GM23248 (cell line): ENCODE measurements at regions not wholly inside any gene's neighbourhood (a gene's known extent, or its start where the extent isn't known, plus 50 kb on each side); places are given as distances from the start of the nearest gene placed in this dataset.

Source experiments
- DNase-seq: peaks from one replicate; pipeline ENCODE4 v3.0.0-alpha.2; 2015
- H2AFZ ChIP-seq: fragments of 200-600 bp; sonication (generic); 2 replicates; pipeline ENCODE4 v1.6.1; 2016; ENCODE audit warnings: antibody characterized with exemption
- H3F3A ChIP-seq: fragments of 200-600 bp; sonication (generic); 2 replicates; pipeline ENCODE4 v1.6.1; 2016; ENCODE audit warnings: mild to moderate bottlenecking, antibody characterized with exemption, mixed run types; ENCODE audit not compliant: insufficient read depth
- H3K27ac ChIP-seq: fragments of 200-600 bp; sonication (generic); 2 replicates; pipeline ENCODE4 v1.5.1; 2016; ENCODE audit warnings: mild to moderate bottlenecking
- H3K27me3 ChIP-seq: fragments of 200-600 bp; sonication (generic); replicated peaks from 2 replicates; pipeline ENCODE4 v1.6.1; 2016; ENCODE audit warnings: mild to moderate bottlenecking; ENCODE audit not compliant: insufficient read depth
- H3K36me3 ChIP-seq: fragments of 200-600 bp; sonication (generic); 2 replicates; pipeline ENCODE4 v1.6.1; 2016; ENCODE audit warnings: low read depth, mild to moderate bottlenecking
- H3K4me1 ChIP-seq: fragments of 200-600 bp; sonication (generic); 2 replicates; pipeline ENCODE4 v1.6.1; 2016; ENCODE audit warnings: mild to moderate bottlenecking; ENCODE audit not compliant: insufficient read depth
- H3K4me2 ChIP-seq: fragments of 200-600 bp; sonication (generic); one replicate; pipeline ENCODE4 v1.6.1; 2016; ENCODE audit warnings: mild to moderate bottlenecking; ENCODE audit not compliant: unreplicated experiment
- H3K4me3 ChIP-seq: fragments of 200-600 bp; sonication (generic); 2 replicates; pipeline ENCODE4 v1.5.1; 2016; ENCODE audit warnings: mild to moderate bottlenecking
- H3K79me2 ChIP-seq: fragments of 200-600 bp; sonication (generic); 2 replicates; pipeline ENCODE4 v1.6.1; 2016; ENCODE audit warnings: mild to moderate bottlenecking; ENCODE audit not compliant: insufficient read depth
- H3K9ac ChIP-seq: fragments of 200-600 bp; sonication (generic); 2 replicates; pipeline ENCODE4 v1.6.1; 2016; ENCODE audit warnings: mild to moderate bottlenecking
- H3K9me2 ChIP-seq: fragments of 200-600 bp; sonication (generic); 2 replicates; pipeline ENCODE4 v1.6.1; 2016; ENCODE audit warnings: mixed run types, mild to moderate bottlenecking, moderate library complexity; ENCODE audit not compliant: insufficient read depth
- H3K9me3 ChIP-seq: fragments of 200-600 bp; sonication (generic); one replicate; pipeline ENCODE4 v1.6.1; 2017; ENCODE audit warnings: low read depth
- H4K20me1 ChIP-seq: fragments of 200-600 bp; sonication (generic); 2 replicates; pipeline ENCODE4 v1.6.0; 2016; ENCODE audit not compliant: insufficient read depth
- EZH2 ChIP-seq: fragments of 200-600 bp; sonication (generic); IDR thresholded peaks from 2 replicates; pipeline ENCODE4 v1.6.1; 2018; ENCODE audit warnings: antibody characterized with exemption, mild to moderate bottlenecking; ENCODE audit not compliant: insufficient read depth, poor library complexity, severe bottlenecking
- EZH2phosphoT487 ChIP-seq: fragments of 200-600 bp; sonication (generic); IDR thresholded peaks from 2 replicates; pipeline ENCODE4 v1.6.1; 2018; ENCODE audit warnings: antibody characterized with exemption, moderate library complexity, mild to moderate bottlenecking, low read depth; ENCODE audit not compliant: insufficient read depth
- WGBS, 2 experiments: methylation state at CpG; one replicate each; pipeline ENCODE4 v1.1.6; 2015 to 2017; ENCODE audit warnings: low lambda C conversion rate in 2 of 2, low coverage in 1 of 2; ENCODE audit errors: missing lambda C conversion rate in 2 of 2; 5-methylcytosine and 5-hydroxymethylcytosine counted together
- in situ Hi-C: fragments of 300-500 bp; cut with MboI; formaldehyde crosslinking; loops from 2 replicates; pipeline ENCODE4 v1.15.0; 2020

DNA sequence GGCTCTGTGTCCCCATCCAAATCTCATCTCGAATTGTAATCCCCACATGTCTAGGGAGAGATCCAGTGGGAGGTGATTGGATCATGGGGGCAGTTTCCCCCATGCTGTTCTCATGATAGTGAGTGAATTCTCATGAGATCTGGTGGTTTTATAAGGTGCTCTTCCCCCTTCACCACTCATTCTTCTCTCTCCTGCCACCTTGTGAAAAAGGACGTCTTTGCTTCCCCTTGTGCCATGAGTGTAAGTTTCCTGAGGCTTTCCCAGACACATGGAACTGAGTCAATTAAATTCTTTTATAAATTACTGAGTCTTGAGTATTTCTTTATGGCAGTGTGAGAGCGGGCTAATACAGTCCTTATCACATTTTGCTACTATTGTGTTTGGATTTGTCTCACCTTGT is 177.6 kb upstream of the SLC39A10 start:
- Histone ChIP-seq H2AFZ (no peak overlapping the region), H3K4me3 (no peak overlapping the region), H3K9me2 (no peaks in the 10 kb centered on the region), H4K20me1 (no peaks in the 10 kb centered on the region), H3K36me3 (no peaks in the 10 kb centered on the region), H3K4me1 (0 out of 2 replicates have a peak, but pooled peaks cover 8% of the 10 kb centered on the region), H3F3A (peaks cover 14% of the 10 kb centered on the region), H3K27ac (no peak overlapping the region), H3K9ac (no peak overlapping the region), H3K9me3 (no peaks in the 10 kb centered on the region), H3K4me2 (no peak overlapping the region), H3K79me2 (no peaks in the 10 kb centered on the region), H3K27me3 (no peaks in the 10 kb centered on the region)
- no peak for DNase-seq
- no peak for TF ChIP-seq EZH2
- TF ChIP-seq EZH2phosphoT487, result no peak
- in situ Hi-C loops, result no loop called here
- 66 to 72% methylated on average over 3 of the region's 3 CpGs for WGBS, 2 experiments

DNA sequence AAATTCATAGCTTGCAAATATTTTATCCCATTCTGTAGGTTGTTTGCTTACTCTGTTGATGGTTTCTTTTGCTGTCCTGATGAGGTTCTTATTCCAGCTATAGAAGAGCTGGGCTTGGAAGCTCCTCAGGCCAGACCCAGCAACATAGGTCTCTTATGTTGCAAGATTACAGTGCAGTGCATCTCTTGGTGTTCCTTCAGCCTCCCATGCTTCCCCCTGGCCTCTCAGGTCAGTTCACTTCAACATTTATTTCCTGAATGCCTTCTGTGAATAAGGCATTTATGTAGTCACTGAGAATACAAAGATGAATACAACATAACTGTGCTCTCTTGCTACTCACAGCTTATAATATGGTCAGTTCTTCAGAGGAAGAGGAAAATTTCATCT is 179.0 kb upstream of the SLC39A10 start:
- DNase-seq, result peak; percentile 9
- H3K9me3 ChIP-seq, result no peaks in the 10 kb centered on the region
- no peaks in the 10 kb centered on the region for H4K20me1 ChIP-seq
- H3K4me1 ChIP-seq, result 0 out of 2 replicates have a peak, but pooled peaks cover 8% of the 10 kb centered on the region
- H3K27ac ChIP-seq, result no peak overlapping the region
- no peak overlapping the region for H2AFZ ChIP-seq
- H3K4me2 ChIP-seq, result no peak overlapping the region
- TF ChIP-seq EZH2phosphoT487 (no peak), EZH2 (no peak)
- H3K4me3 ChIP-seq, result no peak overlapping the region
- no peaks in the 10 kb centered on the region for H3K79me2 ChIP-seq
- H3K9me2 ChIP-seq, result no peaks in the 10 kb centered on the region
- peaks cover 14% of the 10 kb centered on the region for H3F3A ChIP-seq
- no peaks in the 10 kb centered on the region for H3K27me3 ChIP-seq
- no peaks in the 10 kb centered on the region for H3K36me3 ChIP-seq
- in situ Hi-C loops, result no loop called here
- H3K9ac ChIP-seq, result no peak overlapping the region

DNA sequence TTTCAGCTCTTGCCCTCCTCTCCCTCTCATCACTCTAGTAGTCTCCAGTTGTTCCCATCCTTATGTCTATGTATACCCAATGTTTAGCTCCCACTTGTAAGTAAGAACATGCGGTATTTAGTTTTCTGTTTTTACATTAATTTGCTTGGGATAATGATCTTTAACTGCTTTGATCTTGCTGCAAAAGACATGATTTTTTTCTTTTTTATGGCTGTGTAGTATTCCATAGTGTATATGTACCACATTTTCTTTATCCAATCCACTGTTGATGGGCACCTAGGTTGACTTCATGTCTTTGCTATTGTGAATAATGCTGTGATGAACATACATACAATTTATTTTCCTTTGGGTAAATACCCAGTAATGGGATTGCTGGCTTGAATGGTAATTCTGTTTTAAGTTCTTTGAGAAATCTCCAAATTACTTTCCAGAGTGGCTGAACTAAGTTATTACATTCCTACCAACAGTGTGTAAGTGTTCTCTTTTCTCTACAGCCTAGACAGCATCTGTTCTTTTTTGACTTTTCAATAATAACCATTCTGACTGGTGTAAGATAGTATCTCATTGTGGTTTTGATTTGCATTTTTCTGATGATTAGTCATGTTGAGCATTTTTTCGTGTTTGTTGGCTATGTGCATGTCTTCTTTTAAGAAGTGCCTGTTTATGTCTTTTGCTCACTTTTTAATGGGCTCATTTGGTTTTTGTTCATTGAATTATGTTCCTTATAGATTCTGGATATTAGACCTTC is 179.6 kb upstream of the SLC39A10 start:
- Histone ChIP-seq H3K9ac (no peak overlapping the region), H3F3A (peaks cover 14% of the 10 kb centered on the region), H2AFZ (no peak overlapping the region), H3K36me3 (no peaks in the 10 kb centered on the region), H3K4me2 (no peak overlapping the region), H3K9me3 (no peaks in the 10 kb centered on the region), H4K20me1 (no peaks in the 10 kb centered on the region), H3K27ac (no peak overlapping the region), H3K27me3 (no peaks in the 10 kb centered on the region), H3K9me2 (no peaks in the 10 kb centered on the region), H3K4me3 (no peak overlapping the region), H3K4me1 (0 out of 2 replicates have a peak, but pooled peaks cover 8% of the 10 kb centered on the region), H3K79me2 (no peaks in the 10 kb centered on the region)
- WGBS, 2 experiments, result 45 to 50% methylated on average over 2 of the region's 2 CpGs
- TF ChIP-seq EZH2phosphoT487, result no peak
- TF ChIP-seq EZH2, result no peak
- DNase-seq, result peak; percentile 63
- in situ Hi-C loops, result no loop called here

DNA sequence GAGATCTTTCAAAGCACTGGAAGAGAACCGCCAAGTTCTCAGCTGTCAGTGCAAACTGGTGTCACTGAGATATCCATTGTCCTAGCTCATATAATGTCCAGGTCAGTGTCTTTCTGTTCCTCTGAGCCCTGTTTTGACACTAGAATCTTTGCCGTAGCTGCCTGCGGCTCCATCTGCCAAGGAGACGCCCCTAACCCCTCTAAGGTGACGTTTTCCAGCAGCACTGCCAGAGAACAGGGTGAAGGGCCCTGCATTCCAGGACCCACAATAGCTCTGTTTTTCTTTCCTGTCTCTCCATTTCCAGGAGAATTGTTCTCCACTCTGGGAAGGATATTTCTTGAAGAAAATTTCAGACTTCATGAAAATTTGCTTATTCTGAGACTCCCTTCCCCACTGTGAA is 181.7 kb upstream of the SLC39A10 start:
- peaks cover 14% of the 10 kb centered on the region for H3F3A ChIP-seq
- no peak overlapping the region for H2AFZ ChIP-seq
- TF ChIP-seq EZH2phosphoT487, result no peak
- no peak for TF ChIP-seq EZH2
- H3K4me3 ChIP-seq, result no peak overlapping the region
- no peak overlapping the region for H3K27ac ChIP-seq
- H3K79me2 ChIP-seq, result no peaks in the 10 kb centered on the region
- no peak for DNase-seq
- H3K9me3 ChIP-seq, result no peaks in the 10 kb centered on the region
- H4K20me1 ChIP-seq, result no peaks in the 10 kb centered on the region
- H3K9ac ChIP-seq, result no peak overlapping the region
- no peaks in the 10 kb centered on the region for H3K4me1 ChIP-seq
- no peaks in the 10 kb centered on the region for H3K27me3 ChIP-seq
- H3K4me2 ChIP-seq, result no peak overlapping the region
- H3K9me2 ChIP-seq, result no peaks in the 10 kb centered on the region; the same call in 1 of the 2 replicates
- WGBS, 2 experiments, result 70 to 72% methylated on average over 5 of the region's 5 CpGs
- in situ Hi-C loops, result no loop called here
- no peaks in the 10 kb centered on the region for H3K36me3 ChIP-seq
